Urinary bladder (tissue), 3 donors: ENCODE measurements at regions not wholly inside any gene's neighbourhood (a gene's known extent, or its start where the extent isn't known, plus 50 kb on each side); places are given as distances from the start of the nearest gene placed in this dataset.

Experiments
- DNase-seq: peaks from one replicate; pipeline ENCODE4 v3.0.0-alpha.2; 2015; ENCODE audit errors: extremely low spot score
- H3K27ac ChIP-seq: one replicate; pipeline ENCODE4 v1.5.1; 2013; ENCODE audit warnings: low read depth, mild to moderate bottlenecking, moderate library complexity
- H3K36me3 ChIP-seq: one replicate; pipeline ENCODE4 v1.6.1; 2013; ENCODE audit warnings: mild to moderate bottlenecking, moderate library complexity; ENCODE audit not compliant: insufficient read depth
- H3K4me1 ChIP-seq: one replicate; pipeline ENCODE4 v1.6.1; 2013; ENCODE audit warnings: mild to moderate bottlenecking, moderate library complexity; ENCODE audit not compliant: insufficient read depth
- H3K4me3 ChIP-seq: one replicate; pipeline ENCODE4 v1.5.1; 2013; ENCODE audit warnings: low read depth, low read length
- WGBS: extraction: QIAGEN DNeasy Blood & Tissue Kit; methylation state at CpG from one replicate; pipeline ENCODE4 v1.1.7; 2013; 5-methylcytosine and 5-hydroxymethylcytosine counted together
- donor health status: healthy with polysubstance abuse.
- donor health status: healthy.

DNA sequence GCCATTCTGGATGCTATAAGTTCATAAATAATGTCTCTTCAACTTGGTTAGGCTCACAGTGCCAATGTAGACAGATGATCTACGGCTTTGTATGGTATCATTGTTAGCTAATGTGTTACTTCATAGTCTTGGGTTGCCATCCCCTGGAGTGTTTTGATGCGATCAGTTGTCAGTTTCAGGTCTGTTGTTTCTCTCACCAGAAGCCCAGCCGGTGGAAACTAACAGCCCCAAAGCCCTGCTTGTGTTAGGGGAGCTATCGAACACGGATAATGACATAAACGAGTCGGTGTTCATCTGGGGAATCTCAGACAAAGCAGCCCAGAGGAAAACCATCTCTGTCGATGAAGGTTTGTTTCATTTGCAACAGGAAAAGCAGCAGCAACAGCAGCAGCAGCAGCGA lies 107.4 kb upstream of the ANKFN1 start:
- H3K4me3 ChIP-seq: no peak overlapping the region
- no peak overlapping the region for H3K27ac ChIP-seq
- H3K36me3 ChIP-seq: no peaks in the 10 kb centered on the region
- WGBS: 37% methylated on average over 9 of the region's 9 CpGs
- H3K4me1 ChIP-seq: no peaks in the 10 kb centered on the region
- no peak for DNase-seq

DNA sequence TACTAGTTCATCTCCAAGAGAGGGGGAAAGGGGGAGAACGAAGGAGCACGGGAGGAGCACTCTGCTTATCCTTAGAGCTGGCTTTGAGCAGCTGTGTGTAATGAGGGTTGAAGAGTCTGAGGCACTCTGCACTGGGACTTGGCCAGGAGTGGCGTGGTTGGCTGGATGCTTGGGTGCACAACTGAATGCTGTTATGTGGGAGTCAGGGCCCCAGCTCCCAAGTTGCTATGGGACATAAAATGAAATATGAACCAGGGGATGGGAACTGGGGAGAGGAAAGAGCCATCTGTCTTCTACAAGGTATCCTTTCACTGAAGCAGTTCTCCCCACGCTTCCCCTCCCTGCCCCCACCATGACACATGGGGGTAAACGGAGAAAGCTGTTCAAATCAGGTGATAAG lies 105.9 kb upstream of the ANKFN1 start:
- H3K4me1 ChIP-seq: no peaks in the 10 kb centered on the region
- no peak overlapping the region for H3K27ac ChIP-seq
- WGBS: 19% methylated on average over 5 of the region's 5 CpGs
- H3K36me3 ChIP-seq: no peaks in the 10 kb centered on the region
- no peak for DNase-seq
- no peak overlapping the region for H3K4me3 ChIP-seq

DNA sequence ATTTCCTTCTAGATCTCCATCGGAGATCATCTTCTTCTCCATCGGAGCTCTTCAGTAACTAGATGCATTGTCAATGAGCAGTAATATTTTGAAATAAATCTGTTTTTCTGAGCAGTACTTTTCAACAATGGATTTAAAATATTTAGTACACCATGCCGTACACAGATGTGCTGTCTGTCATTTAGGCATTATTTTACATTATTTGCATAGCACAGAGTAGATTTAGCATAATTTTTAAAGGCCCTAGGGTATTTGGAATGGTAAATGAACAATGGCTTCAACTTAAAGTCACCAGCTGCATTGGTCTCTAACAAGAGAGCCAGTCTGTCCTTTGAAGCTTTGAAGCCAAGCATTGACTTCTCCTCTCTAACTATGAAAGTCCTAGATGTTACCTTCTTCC lies 95.4 kb upstream of the ANKFN1 start:
- Histone ChIP-seq H3K4me1 (no peaks in the 10 kb centered on the region), H3K36me3 (no peaks in the 10 kb centered on the region), H3K4me3 (no peak overlapping the region), H3K27ac (no peak overlapping the region)
- DNase-seq: no peak
- WGBS: 88% methylated on average over 3 of the region's 3 CpGs

DNA sequence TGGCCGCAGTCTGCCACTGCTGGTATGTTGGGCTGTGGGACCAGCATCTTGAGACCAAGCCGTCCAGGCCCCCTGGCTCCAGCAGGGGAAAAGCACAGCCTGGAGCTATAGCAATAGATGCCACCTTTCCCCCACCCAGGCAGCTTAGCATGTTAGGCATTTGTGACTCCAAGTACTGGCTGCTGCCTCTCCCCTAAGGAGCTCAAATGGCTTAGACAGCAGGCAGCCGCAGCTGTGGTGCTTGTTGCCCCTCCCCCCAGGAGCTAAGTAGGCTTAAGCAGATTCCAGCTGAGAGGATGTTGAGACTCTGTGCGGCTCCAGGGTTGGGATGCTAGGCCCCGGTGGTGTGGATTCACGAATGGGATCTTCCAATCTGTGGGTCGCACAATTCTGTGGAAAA lies 88.8 kb upstream of the ANKFN1 start:
- whole genome bisulfite sequencing: 85% methylated on average over 7 of the region's 7 CpGs
- no peak for DNase-seq
- Histone ChIP-seq H3K36me3 (no peaks in the 10 kb centered on the region), H3K4me1 (no peaks in the 10 kb centered on the region), H3K4me3 (no peak overlapping the region), H3K27ac (no peak overlapping the region)

DNA sequence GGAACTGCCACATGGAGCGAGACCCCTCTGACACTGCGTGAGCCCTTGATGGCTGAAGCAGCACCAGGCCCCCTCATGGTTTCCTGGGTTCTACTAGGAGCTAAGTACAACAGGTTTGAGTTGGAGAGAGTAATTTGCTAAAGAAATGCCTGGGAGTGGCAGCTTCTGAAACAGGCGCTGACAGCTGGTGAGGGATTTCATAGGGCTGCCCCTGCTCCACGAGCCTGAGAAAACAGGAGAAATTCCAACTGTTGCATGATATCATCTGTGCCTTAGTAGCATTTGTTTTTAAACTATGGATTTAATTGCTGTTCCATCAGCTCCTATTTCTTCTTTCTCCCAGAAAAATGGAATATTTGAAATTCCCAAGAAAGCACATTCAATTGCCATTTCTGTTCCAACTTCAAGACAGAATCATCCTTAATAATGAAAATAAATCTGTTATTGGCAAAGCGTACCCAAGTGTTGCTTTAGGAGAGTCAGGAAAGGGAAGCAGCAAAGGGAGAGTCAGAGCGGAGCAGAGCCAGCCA lies 78.8 kb upstream of the ANKFN1 start:
- 61% methylated on average over 6 of the region's 6 CpGs for WGBS

DNA sequence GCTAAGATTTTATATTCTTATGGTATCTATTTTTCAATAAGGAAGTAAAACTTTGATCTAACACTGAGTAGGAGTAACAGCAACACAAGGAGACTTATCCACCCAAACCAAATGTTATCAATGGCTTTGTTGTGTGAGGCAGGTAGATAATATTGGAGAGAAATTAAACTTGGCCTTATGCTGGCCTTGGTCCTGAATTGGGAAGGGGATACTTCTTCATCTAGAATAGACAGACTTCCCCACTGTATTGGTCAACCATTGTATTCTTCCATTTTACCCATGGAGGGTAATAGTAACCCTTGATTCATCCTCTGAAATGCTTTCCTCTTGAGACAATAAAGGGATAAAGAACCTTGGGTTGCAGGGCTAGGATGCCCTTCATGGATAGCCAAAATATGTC lies 76.3 kb upstream of the ANKFN1 start:
- Histone ChIP-seq H3K4me1 (no peaks in the 10 kb centered on the region), H3K36me3 (no peaks in the 10 kb centered on the region), H3K27ac (no peak overlapping the region), H3K4me3 (no peak overlapping the region)
- no peak for DNase-seq

More for the DNA sequence above, 78.8 kb upstream of the ANKFN1 start:
- no peak overlapping the region for H3K4me3 ChIP-seq
- H3K27ac ChIP-seq: no peak overlapping the region
- H3K36me3 ChIP-seq: no peaks in the 10 kb centered on the region
- no peak for DNase-seq
- no peaks in the 10 kb centered on the region for H3K4me1 ChIP-seq

DNA sequence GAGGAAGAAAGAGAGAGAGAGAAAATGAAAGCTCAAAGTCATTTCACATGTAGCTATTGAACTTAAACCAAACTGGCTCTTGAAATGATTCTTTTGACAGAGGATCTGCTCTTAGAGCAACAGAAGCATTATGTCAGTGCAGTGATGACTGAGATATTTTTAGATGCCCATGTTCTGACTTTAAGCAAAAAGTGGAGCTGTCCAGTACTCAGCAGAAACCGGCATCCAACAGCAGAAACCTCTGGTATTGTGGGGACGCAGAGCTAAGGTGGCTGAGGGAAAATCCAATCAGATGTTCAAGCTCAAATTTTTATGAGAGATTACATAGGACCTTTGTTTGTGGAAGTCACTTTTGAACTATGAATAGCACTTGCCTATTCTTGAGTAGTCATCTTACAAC lies 69.8 kb upstream of the ANKFN1 start:
- Histone ChIP-seq H3K27ac (no peak overlapping the region), H3K4me1 (no peaks in the 10 kb centered on the region), H3K36me3 (no peaks in the 10 kb centered on the region), H3K4me3 (no peak overlapping the region)
- WGBS: 40% methylated on average over 2 of the region's 2 CpGs
- no peak for DNase-seq

DNA sequence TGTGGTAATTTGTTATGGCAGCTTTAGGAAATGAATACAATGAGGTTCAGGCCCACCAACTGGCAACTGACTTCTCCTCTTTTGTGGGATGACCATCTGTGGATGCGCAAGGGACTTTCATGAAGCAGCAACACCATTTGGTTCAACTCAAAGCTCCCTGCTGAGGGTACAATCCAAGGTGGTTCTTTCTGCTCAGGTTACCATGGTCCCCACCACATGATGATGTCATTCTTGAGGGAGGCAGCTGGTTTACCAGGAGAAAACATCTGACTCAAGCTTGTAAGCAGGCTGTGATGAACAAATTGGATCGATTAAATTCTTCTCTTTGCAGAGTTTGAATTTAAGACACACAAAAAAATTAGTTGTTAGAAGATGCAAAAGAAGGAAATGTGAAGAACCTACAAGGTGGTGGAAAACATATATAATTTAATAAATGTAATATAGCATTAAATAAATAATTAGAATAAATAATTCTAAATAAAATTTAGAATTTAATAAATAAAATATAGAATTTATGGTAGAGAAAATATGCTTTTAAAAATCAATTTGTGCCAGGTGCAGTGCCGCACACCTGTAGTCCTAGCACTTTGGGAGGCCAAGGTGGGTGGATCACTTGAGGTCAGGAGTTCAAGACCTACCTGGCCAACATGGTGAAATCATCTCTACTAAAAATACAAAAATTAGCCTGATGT lies 67.6 kb upstream of the ANKFN1 start:
- WGBS: 95% methylated on average over 3 of the region's 3 CpGs
- DNase-seq: no peak
- Histone ChIP-seq H3K4me3 (no peak overlapping the region), H3K4me1 (no peaks in the 10 kb centered on the region), H3K27ac (no peak overlapping the region), H3K36me3 (no peaks in the 10 kb centered on the region)

DNA sequence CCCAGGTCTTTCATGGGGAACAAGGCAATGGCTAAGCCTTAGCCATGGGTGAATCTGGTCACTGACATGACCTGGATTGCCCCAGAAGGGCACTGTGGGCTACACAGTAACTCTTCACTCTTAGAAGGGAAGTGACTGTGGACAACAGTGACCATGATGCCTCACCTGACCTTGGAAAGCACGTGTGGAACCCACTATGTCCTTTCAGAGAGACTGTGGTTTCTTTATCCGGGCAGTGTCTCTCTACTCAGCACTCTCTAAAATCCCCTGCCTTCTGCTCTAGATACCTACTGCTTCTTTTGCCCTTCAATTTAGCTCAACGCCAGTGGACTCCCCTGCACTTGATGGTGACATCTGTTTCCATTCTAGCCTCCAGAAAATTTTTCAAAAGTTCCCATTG lies 66.1 kb upstream of the ANKFN1 start:
- no peak for DNase-seq
- H3K4me1 ChIP-seq: no peaks in the 10 kb centered on the region
- no peak overlapping the region for H3K27ac ChIP-seq
- no peaks in the 10 kb centered on the region for H3K36me3 ChIP-seq
- H3K4me3 ChIP-seq: no peak overlapping the region
- WGBS: 64% methylated on average over 3 of the region's 3 CpGs

DNA sequence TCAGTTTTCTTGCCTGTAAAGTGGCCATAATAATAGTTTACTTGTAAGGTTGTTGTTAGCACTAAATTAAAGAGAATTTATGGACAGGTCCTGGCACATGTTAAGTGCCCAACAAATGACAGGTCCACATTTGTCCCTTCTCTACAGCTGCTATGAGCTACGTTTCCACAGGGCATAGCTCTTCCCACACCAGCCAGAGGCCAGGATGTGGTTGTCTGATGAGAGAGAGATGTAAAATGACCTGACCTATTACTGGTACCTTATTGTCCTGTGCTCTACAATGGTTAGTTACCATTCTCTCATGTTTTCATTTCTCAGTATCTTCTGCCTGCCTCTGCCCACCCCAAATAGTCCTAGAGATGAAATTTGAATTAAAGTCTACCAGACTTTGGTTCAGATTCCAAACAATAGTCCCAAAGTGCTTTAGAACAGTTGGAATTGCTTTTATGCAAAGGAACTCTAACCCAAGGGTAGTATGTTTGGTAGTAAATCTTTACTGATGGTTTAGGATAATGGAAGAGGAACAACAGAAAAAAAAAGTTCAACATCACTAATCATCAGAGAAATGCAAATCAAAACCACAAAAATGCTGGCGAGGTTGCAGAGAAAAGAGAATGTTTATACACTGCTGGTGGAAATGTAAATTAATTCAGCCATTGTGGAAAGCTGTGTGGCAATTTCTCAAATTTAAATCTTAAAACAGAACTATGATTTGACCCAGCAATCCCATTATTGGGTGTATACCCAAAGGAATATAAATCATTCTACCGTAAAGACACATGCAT lies 57.1 kb upstream of the ANKFN1 start:
- no peak overlapping the region for H3K27ac ChIP-seq
- 58% methylated on average over 3 of the region's 3 CpGs for WGBS
- no peaks in the 10 kb centered on the region for H3K4me1 ChIP-seq
- H3K4me3 ChIP-seq: no peak overlapping the region
- H3K36me3 ChIP-seq: no peaks in the 10 kb centered on the region
- DNase-seq: no peak

DNA sequence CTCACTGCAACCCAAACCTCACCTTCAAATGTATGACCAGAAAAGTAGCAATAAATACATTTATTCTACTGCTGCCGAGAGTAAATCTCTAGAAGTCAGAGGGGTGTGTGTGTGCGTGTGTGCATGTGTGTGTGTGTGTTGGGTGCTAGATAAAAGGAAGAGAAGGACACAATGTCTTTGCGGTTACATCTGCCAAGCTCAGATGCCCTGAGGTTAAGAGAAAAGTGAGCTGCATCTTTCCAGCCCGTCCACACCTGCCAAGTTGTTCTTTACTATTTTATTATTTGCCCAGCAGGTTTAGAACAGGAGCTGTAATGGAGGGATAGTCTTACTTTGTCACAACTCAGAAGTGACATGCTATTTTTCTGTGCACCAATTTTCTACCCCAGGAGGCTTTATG lies 54.5 kb upstream of the ANKFN1 start:
- no peak for DNase-seq

DNA sequence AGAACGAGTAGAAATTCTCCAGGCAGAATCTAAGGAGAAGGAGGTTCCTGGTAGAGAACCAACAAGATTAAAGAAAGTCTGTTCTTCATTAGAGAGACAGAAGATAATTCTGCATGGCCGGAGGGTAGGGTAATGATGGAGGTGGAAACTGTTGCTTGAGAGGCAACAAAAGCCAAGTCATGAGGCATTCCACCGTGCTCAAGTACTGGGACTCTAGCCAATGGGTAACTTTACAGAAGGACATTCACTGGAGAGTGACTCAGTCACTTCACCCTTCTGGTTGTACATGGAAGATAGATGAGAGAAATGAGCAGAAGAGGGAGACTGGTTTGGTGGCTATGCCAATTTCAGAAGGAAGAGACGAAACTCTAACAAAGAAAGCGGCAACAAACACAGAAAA lies 53.6 kb upstream of the ANKFN1 start:
- no peak for DNase-seq
- WGBS: 77% methylated on average over 5 of the region's 5 CpGs
- H3K4me3 ChIP-seq: no peak overlapping the region

More for the DNA sequence above, 54.5 kb upstream of the ANKFN1 start:
- Histone ChIP-seq H3K4me1 (peaks cover 1% of the 10 kb centered on the region), H3K27ac (no peak overlapping the region), H3K36me3 (no peaks in the 10 kb centered on the region), H3K4me3 (no peak overlapping the region)
- WGBS: 83% methylated on average over 4 of the region's 4 CpGs

More for the DNA sequence above, 53.6 kb upstream of the ANKFN1 start:
- Histone ChIP-seq H3K27ac (no peak overlapping the region), H3K4me1 (peaks cover 1% of the 10 kb centered on the region), H3K36me3 (no peaks in the 10 kb centered on the region)
